Large intestine (tissue), 3 donors: ENCODE measurements at regions not wholly inside any gene's neighbourhood (a gene's known extent, or its start where the extent isn't known, plus 50 kb on each side); places are given as distances from the start of the nearest gene placed in this dataset.
"Not testable (repeated sequence)": the region's sequence is repeated elsewhere in the genome, so short reads cannot be mapped to it uniquely, and the experiment has no call there.

Source experiments
- DNase-seq, 2 donors: peaks; one replicate each; pipeline versions ENCODE4 v3.0.0 to v3.0.0-alpha.2; 2013
- H3K27ac ChIP-seq: one replicate; pipeline ENCODE4 v1.5.1; 2013; ENCODE audit warnings: low read length
- H3K27me3 ChIP-seq: 2 replicates; pipeline ENCODE4 v1.6.1; 2013; ENCODE audit warnings: low read length; ENCODE audit not compliant: control insufficient read depth, insufficient read depth
- H3K36me3 ChIP-seq: 2 replicates; pipeline ENCODE4 v1.6.1; 2013; ENCODE audit warnings: low read length; ENCODE audit not compliant: control insufficient read depth, insufficient read depth
- H3K4me1 ChIP-seq: one replicate; pipeline ENCODE4 v1.6.1; 2013; ENCODE audit warnings: low read length; ENCODE audit not compliant: control insufficient read depth, insufficient read depth
- H3K4me3 ChIP-seq: one replicate; pipeline ENCODE4 v1.5.1; 2013; ENCODE audit warnings: low read length
- H3K9me3 ChIP-seq: one replicate; pipeline ENCODE4 v1.6.1; 2013; ENCODE audit warnings: mild to moderate bottlenecking, low read depth, low read length, moderate library complexity; ENCODE audit not compliant: control insufficient read depth
- WGBS: methylation state at CpG from one replicate; pipeline ENCODE4 v1.1.5; 2013; ENCODE audit warnings: low lambda C conversion rate; ENCODE audit not compliant: insufficient coverage; 5-methylcytosine and 5-hydroxymethylcytosine counted together

DNA sequence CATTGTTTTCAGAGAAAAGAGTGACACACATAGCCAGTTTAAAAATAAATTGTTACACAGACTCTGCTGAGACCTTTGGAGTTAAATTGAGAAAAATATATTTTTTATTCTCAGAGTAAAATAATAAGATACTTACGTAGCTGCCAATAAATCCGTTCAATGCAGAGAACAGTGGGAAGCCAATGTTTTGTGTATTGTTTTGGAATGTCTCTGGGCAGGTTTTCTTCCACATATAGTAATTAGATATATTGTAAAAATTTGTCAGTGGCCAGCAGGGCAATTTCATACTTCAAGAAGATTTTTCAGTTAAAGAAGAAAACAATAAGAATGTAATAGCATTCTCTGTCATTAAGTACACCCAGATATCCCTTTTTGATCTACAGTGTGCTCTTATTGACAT lies 999.5 kb upstream of the INTU start:
- no peak for DNase-seq
- Histone ChIP-seq H3K4me1 (no peaks in the 10 kb centered on the region), H3K9me3 (no peaks in the 10 kb centered on the region), H3K36me3 (no peaks in the 10 kb centered on the region), H3K27ac (no peak overlapping the region), H3K27me3 (no peaks in the 10 kb centered on the region), H3K4me3 (no peak overlapping the region)
- WGBS = 100% methylated on average over 2 of the region's 2 CpGs

DNA sequence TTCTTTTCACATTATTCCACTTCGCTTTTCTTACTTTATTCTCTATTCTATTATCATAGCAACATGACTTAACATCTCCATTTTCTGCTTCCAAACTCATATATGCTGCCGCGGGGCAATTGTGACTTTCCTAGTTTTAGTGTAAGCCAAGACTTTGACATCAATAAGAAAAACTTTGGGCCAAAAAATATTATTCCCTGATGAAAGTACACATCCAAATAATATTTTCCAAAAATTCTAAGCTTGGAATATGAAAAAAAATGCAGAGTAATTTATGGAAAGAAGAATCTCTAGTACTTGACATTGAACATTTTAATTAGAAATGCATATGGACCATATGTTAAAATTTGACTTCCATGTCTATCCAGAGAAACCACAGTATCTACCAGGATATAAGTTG lies 995.1 kb upstream of the INTU start:
- no peak overlapping the region for H3K4me3 ChIP-seq
- H3K4me1 ChIP-seq = no peaks in the 10 kb centered on the region
- no peaks in the 10 kb centered on the region for H3K9me3 ChIP-seq
- H3K36me3 ChIP-seq = no peaks in the 10 kb centered on the region
- no peaks in the 10 kb centered on the region for H3K27me3 ChIP-seq
- DNase-seq = no peak
- no peak overlapping the region for H3K27ac ChIP-seq
- 93% methylated on average over 3 of the region's 3 CpGs for WGBS

DNA sequence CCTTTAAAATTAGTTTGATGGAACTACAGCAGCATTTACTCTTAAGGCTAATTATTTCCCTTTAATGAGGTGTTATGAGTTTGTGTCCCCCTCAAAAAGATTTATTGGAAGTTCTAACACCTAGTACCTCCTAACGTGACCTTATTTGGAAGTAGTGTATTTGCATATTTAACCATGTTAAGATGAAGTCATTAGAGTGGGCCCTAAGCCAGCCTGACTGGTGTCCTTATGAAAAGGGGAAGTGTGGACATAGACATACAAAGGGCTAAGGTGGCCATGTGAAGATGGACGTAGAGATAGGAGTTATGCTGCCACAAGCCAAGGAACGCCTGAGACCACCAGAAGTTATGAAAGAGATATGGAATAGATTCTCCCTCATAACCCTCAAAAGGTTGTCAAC lies 985.4 kb upstream of the INTU start:
- no peak for DNase-seq
- no peak overlapping the region for H3K27ac ChIP-seq
- WGBS = no CpG with 5 or more reads among the region's 3 CpGs
- no peaks in the 10 kb centered on the region for H3K4me1 ChIP-seq
- H3K4me3 ChIP-seq = no peak overlapping the region
- H3K27me3 ChIP-seq = no peaks in the 10 kb centered on the region
- no peaks in the 10 kb centered on the region for H3K36me3 ChIP-seq
- H3K9me3 ChIP-seq = peaks cover 2% of the 10 kb centered on the region

GRCh38 chr4:126647756-126648397 lies 984.9 kb upstream of the INTU start:
- H3K9me3 ChIP-seq = peaks cover 2% of the 10 kb centered on the region
- H3K27me3 ChIP-seq = no peaks in the 10 kb centered on the region
- DNase-seq = no peak
- WGBS = 83% methylated on average over 2 of the region's 3 CpGs
- no peak overlapping the region for H3K4me3 ChIP-seq
- H3K27ac ChIP-seq = no peak overlapping the region
- H3K36me3 ChIP-seq = no peaks in the 10 kb centered on the region
- H3K4me1 ChIP-seq = no peaks in the 10 kb centered on the region

- H3K27me3 ChIP-seq = no peaks in the 10 kb centered on the region
- H3K9me3 ChIP-seq = no peaks in the 10 kb centered on the region
- no peak overlapping the region for H3K27ac ChIP-seq
- no peak overlapping the region for H3K4me3 ChIP-seq
- no CpG with 5 or more reads among the region's 1 CpG for WGBS
- H3K4me1 ChIP-seq = no peaks in the 10 kb centered on the region
- DNase-seq = no peak
- H3K36me3 ChIP-seq = no peaks in the 10 kb centered on the region
These were observed 974.3 kb upstream of the INTU start for GRCh38 chr4:126658411-126658810.

GRCh38 chr4:126661194-126661593 lies 971.6 kb upstream of the INTU start:
- Histone ChIP-seq H3K4me1 (no peaks in the 10 kb centered on the region), H3K4me3 (no peak overlapping the region), H3K27ac (no peak overlapping the region), H3K36me3 (no peaks in the 10 kb centered on the region), H3K27me3 (no peaks in the 10 kb centered on the region), H3K9me3 (no peaks in the 10 kb centered on the region)
- DNase-seq = no peak

- Histone ChIP-seq H3K27me3 (no peaks in the 10 kb centered on the region), H3K27ac (no peak overlapping the region), H3K4me1 (no peaks in the 10 kb centered on the region), H3K36me3 (no peaks in the 10 kb centered on the region), H3K4me3 (no peak overlapping the region), H3K9me3 (no peaks in the 10 kb centered on the region)
- no CpG with 5 or more reads among the region's 1 CpG for WGBS
- DNase-seq = no peak
These were observed 967.9 kb upstream of the INTU start for GRCh38 chr4:126664839-126665238.

- H3K9me3 ChIP-seq, H3K4me1 ChIP-seq, DNase-seq, H3K27me3 ChIP-seq, H3K27ac ChIP-seq, H3K4me3 ChIP-seq, H3K36me3 ChIP-seq: not testable (repeated sequence)
- WGBS = no CpG with 5 or more reads among the region's 5 CpGs
These were observed 962.7 kb upstream of the INTU start for GRCh38 chr4:126670038-126670437.

DNA sequence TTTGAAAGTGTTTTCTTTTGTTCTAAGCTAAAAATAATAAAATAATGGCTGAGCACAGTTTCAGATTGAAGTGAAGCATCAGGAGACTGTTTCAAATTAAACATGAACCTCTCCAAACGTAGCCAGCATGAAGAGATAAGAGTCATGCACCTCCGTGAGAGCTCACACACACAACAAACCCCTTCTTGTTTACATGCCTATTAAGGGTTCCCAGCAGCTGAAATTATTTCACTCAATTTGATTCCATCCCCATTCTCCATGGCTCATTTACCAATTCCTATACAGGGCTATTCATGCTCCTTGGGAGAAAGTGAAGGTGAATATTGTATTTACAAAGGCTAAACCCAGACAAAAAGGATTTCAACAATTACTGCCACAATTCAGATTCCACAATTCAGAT lies 954.1 kb upstream of the INTU start:
- Histone ChIP-seq H3K4me3 (no peak overlapping the region), H3K9me3 (no peaks in the 10 kb centered on the region), H3K36me3 (no peaks in the 10 kb centered on the region), H3K27ac (no peak overlapping the region), H3K4me1 (no peaks in the 10 kb centered on the region), H3K27me3 (no peaks in the 10 kb centered on the region)
- WGBS = no CpG with 5 or more reads among the region's 2 CpGs
- DNase-seq = no peak

DNA sequence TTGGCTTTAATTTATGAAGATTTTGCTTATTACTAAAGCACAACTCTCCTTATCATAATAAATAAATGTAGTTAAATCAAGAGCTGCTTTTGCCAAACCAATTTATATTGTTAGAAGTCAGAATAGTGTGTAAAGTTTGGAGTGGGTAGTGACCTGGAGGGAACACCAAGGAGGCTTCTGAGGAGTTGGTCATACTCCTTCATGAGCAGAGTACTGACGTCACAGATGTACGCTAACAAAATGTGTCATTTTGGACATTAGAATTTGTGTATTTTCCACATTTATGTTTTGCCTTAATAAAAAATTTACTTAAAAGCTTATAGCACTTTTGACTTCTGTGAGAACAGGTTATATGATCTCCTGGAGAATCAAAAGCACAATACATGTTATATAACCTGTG lies 953.5 kb upstream of the INTU start:
- H3K4me3 ChIP-seq = no peak overlapping the region
- H3K4me1 ChIP-seq = no peaks in the 10 kb centered on the region
- no peak overlapping the region for H3K27ac ChIP-seq
- no peaks in the 10 kb centered on the region for H3K27me3 ChIP-seq
- WGBS = no CpG with 5 or more reads among the region's 2 CpGs
- DNase-seq = no peak
- no peaks in the 10 kb centered on the region for H3K9me3 ChIP-seq
- no peaks in the 10 kb centered on the region for H3K36me3 ChIP-seq

- H3K9me3 ChIP-seq = no peaks in the 10 kb centered on the region
- no peaks in the 10 kb centered on the region for H3K36me3 ChIP-seq
- H3K27me3 ChIP-seq = no peaks in the 10 kb centered on the region
- H3K4me3 ChIP-seq = no peak overlapping the region
- no peaks in the 10 kb centered on the region for H3K4me1 ChIP-seq
- no peak for DNase-seq
- no peak overlapping the region for H3K27ac ChIP-seq
These were observed 950.5 kb upstream of the INTU start for GRCh38 chr4:126682250-126682649.
